GM21717 (cell line): ENCODE measurements at regions not wholly inside any gene's neighbourhood (a gene's known extent, or its start where the extent isn't known, plus 50 kb on each side); places are given as distances from the start of the nearest gene placed in this dataset.

ENCODE experiments used
- ATAC-seq: cut with Tn5 transposase; IDR thresholded peaks from one replicate; pipeline ENCODE4 v1.9.1; 2021; ENCODE audit warnings: mild to moderate bottlenecking, moderate library complexity; ENCODE audit not compliant: unreplicated experiment

GRCh38 chr2:58914733-58915505 lies 673.8 kb upstream of the FANCL start:
- no peak for ATAC-seq

GRCh38 chr2:58913082-58913726 lies 672.1 kb upstream of the FANCL start:
- no peak for ATAC-seq

- ATAC-seq: no peak
Observed at GRCh38 chr2:58911877-58912276, 670.8 kb upstream of the FANCL start.

- no peak for ATAC-seq
Observed at GRCh38 chr2:58908501-58909154, 667.5 kb upstream of the FANCL start.

- no peak for ATAC-seq
Observed at GRCh38 chr2:58907644-58908043, 666.5 kb upstream of the FANCL start.

GRCh38 chr2:58906081-58906645 lies 665.0 kb upstream of the FANCL start:
- no peak for ATAC-seq

- no peak for ATAC-seq
Observed at GRCh38 chr2:58904095-58904494, 663.0 kb upstream of the FANCL start.

GRCh38 chr2:58903427-58903826 lies 662.3 kb upstream of the FANCL start:
- ATAC-seq: no peak

GRCh38 chr2:58900246-58901027 lies 659.3 kb upstream of the FANCL start:
- ATAC-seq: no peak

GRCh38 chr2:58899692-58900091 lies 658.6 kb upstream of the FANCL start:
- ATAC-seq: no peak

GRCh38 chr2:58896638-58897037 lies 655.5 kb upstream of the FANCL start:
- no peak for ATAC-seq

GRCh38 chr2:58895857-58896256 lies 654.7 kb upstream of the FANCL start:
- no peak for ATAC-seq

- ATAC-seq: no peak
Observed at GRCh38 chr2:58893656-58894351, 652.7 kb upstream of the FANCL start.

GRCh38 chr2:58891828-58892377 lies 650.8 kb upstream of the FANCL start:
- no peak for ATAC-seq

GRCh38 chr2:58890865-58891525 lies 649.9 kb upstream of the FANCL start:
- no peak for ATAC-seq

- no peak for ATAC-seq
Observed at GRCh38 chr2:58886009-58886408, 644.9 kb upstream of the FANCL start.

- ATAC-seq: no peak
Observed at GRCh38 chr2:58879834-58880233, 638.7 kb upstream of the FANCL start.

- ATAC-seq: no peak
Observed at GRCh38 chr2:58878778-58879177, 637.7 kb upstream of the FANCL start.

GRCh38 chr2:58876126-58876525 lies 635.0 kb upstream of the FANCL start:
- no peak for ATAC-seq

GRCh38 chr2:58875436-58875835 lies 634.3 kb upstream of the FANCL start:
- no peak for ATAC-seq
